ENCODE measurements at regions not wholly inside any gene's neighbourhood (a gene's known extent, or its start where the extent isn't known, plus 50 kb on each side); places are given as distances from the start of the nearest gene placed in this dataset.
"Not testable (repeated sequence)": the region's sequence is repeated elsewhere in the genome, so short reads cannot be mapped to it uniquely, and the experiment has no call there.

DNA sequence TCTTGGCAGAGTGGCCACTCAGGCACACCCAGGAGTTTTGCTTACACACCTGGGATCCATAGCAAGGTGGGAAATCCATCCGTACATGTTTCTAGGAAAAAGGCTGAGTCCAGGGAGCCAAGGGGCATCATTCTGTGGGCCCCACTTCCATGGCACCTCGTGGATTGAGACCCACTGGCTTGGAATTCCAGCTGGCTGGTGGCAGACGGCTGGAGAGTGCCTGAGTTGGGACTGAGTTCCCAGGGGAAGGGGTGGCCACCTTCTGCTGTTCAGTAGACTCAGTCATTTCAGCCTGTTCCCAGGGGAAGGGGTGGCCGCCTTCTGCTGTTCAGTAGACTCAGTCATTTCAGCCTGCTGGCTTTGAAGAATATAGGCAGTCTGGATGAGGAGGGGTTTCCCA, 366.0 kb upstream of the GRIA3 start:
- DNase-seq = no peak

DNA sequence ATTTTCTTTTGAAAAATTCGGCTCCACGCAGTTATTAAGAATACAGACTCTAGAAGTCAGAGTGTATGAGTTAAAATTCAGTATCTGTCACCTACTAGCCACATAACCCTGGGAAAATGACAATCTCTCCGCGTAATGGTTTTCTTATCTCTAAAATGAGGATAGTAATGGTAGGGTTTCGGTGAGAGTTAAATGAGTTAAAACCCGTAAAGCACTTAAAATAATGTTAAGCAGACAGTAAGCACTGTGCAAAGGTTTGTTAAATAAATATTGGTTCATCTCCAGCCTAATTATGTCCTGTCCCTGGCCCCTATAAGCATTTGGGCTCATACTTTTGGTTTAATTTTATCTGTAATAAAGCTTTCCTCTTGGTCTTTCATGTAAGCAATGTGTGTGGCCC, 350.8 kb upstream of the GRIA3 start:
- no peak for DNase-seq

DNA sequence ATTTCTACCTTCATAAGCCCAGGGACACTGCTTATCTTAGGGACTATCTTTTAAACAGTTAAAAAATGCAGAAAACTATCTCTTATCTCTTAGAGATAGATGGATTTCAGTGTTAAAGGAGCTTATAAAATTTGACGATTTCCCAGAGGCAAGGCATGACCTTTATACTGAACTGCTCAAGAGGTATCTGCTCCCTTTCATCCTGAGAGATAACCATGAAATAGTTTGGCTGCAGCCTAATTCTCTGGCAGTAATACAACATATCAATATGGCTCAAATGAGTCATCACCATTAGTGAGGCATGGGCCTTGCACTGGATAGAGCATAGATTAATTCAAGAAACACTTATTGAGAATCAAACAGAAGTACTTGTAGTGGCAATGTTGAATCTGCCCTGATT, 348.2 kb upstream of the GRIA3 start:
- DNase-seq = no peak

DNA sequence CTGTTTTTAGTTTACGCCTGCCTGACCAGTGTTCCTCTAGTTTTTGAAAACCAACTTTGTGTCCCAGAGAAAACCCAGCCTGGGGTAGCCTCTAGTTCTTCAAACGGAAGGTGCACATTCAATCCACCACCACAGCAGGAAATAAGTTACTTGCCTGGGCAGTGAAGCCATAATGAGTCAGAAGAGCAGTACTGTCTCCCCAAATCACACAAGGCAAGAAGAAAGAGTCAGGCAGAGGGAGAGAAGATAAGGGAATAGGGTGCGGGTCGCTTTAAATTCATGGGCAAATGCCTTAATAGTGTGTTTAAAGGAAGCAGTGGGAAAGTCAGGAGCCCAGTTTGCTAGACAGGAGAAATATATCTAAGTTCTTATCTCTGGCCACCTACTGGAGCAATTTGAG, 333.8 kb upstream of the GRIA3 start:
- no peak for DNase-seq

DNA sequence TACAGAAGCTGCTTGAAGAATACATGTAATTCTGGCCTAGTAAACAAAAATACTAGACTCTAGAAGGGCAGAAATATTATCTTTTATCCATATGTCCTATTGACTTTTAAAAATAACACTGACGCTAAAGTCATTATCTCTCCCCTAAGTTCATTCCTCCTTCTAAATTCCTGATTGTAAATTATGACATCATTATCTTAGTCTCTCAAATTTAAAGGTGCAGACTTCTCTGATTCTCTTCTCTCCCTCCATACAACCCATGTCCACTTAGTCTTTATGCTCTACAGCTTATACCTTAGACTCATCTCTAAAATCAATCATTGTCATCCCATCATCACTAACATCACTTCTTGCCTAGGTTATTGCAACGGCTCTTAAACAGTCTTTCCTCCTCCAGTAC, 327.9 kb upstream of the GRIA3 start:
- no peak for DNase-seq

DNA sequence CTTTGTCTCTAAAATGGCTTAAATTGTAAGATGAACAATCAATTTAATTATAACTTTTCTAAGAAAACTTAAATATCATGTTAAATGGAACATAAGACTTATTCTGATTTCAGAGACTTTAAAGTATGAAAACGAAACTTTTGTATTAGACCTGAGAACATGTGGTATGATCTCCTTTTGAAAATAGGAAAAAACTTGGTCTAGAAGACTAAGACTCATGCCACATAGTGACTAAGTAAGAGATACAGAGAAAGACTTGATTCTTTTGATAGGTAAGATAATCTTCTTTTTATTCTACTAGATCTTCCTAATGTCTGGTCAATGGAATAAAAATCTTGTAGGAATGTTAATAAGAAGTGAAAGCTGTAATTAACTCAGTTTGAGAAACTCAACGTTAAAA, 326.3 kb upstream of the GRIA3 start:
- no peak for DNase-seq

DNA sequence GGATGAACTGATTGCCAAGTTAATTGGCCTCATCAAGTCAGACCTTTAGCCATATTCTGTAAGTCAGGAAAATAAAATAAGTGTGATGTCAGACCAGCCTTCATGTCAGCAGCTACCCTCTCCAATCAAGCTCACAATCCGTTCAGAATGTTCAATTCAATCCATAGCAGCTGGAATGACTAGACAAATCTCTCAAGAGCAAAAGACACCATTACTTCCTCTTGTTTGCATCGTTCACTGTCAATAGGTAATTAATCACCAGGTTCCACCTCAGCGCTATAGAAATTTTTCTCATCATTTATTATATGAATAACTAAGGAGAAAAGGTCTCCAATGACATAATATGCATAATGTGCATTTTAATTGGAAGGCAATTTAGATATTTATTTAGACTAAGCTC, 321.0 kb upstream of the GRIA3 start:
- no peak for DNase-seq

DNA sequence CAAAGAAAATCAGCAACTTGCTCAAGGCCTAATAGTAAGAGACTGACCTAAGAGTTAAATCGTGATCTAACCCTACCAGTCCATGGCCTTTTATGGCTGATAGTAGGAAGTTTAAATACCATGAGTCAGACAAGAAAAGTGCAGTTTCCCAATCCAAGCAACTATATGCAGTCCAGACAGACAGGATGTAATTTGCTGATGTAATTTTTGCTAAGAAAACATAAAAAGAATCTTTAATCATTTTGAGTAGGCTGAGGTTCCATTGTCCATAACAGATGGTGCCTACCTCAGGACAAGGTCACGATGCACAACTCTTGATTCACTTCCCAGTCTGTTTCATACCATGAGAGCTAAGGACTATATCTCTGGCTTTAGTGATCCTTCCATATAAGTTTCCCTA, 317.5 kb upstream of the GRIA3 start:
- no peak for DNase-seq

DNA sequence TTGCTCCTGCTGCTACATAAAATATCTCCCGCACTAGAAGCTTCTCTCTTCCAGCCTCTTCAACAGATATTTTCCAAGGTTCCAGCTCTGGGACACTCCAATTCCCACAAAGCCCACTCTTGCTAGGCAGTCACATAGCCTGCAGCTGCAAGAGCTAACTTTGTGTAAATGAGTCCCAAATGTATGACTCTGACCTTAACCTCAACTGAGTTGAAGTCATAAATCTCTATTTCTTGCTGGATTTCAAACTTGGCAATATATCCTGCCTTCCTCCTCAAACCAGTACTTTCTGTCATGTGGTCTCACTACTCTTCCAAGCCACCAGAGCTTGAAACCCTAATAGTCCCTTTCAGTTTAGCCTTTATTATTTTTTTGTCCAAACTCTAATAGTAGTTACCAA, 315.4 kb upstream of the GRIA3 start:
- no peak for DNase-seq

DNA sequence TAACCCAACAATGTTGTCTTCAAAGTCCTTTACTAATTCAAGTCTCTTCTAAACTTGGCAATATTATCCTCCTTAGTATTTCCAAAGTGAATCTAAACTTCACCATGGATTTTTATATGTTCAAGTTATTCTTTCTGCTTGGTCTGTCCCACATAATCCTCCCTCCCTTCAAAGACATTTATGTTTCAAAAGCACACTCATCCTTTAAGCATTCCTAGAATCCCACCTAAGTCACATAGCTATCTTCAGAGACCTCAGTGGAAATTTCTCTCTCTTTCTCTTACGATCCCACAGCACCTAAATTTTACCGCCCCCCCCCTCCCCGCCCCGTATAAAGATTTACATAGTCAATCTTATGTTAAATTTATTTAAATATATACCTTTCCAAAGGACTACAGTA, 314.9 kb upstream of the GRIA3 start:
- DNase-seq = no peak

DNA sequence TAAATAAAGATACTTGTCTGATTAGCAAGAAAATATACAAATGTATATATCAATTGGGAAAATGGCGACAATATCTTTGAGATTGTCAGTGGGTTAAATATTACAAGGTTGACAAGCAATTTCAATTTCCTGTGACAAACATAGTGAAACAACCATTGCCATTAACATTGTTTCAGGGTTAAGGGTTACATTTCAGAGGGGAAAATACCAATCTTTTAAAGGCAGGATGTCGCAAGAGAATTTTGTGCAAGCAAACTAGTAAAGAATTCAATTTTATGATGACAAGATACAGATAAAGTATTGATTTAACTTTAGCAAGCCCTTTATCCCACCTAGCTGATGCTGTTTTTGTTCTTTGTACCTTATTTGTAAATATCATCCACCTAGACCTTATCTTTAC, 305.8 kb upstream of the GRIA3 start:
- DNase-seq = no peak

DNA sequence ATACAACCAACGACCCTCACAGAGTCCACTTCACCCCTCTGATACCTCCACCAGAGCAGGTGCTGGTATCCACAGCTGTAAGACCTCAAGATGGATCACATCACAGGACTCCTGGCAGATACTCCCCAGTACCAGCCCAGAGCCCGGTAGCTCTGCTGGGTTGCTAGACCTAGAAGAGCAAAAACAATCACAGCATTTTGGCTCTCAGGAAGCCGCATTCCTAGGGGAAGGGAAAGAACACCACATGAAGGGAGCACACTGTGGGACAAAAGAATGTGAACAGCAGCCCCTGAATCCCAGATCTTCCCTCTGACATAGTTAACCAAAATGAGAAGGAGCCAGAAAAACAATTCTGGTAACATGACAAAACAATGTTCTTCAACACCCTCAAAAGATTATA, 303.1 kb upstream of the GRIA3 start:
- no peak for DNase-seq

DNA sequence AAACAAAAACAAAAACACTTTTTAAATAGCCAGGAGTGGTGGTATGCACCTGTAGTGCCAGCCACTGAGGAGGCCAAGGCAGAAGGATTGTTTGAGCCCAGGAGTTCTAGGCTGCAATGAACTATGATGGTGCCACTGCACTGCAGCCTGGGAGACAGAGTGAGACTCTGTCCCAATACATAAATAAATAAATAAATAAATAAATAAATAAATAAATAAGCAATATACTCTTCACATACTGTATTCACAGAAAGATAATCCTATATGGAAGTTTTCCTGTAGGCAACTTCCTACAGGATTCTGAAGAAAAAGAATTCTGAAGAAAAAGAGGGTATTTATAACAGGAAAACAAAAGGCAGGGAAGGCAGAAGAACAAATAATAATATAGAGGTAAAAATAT, 293.3 kb upstream of the GRIA3 start:
- DNase-seq = no peak

DNA sequence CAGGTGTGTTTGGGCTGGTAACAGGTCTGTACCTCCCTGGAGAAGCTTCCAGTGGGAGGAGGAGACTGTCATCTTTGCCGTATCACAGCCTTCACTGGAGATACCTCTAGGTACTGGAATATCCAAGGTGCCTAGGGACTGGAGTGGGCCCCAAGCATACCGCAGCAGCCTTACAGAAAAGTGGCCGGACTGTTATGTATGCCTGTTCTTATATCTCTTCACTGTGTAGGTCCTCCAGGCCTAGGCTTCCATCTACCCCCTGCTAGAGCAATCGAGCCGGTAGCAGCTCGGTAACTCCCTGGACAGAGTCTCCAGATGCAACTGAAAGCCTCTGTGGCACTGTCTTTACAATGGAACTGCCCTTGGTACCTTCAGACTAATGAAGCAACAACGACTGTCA, 277.4 kb upstream of the GRIA3 start:
- DNase-seq = no peak

DNA sequence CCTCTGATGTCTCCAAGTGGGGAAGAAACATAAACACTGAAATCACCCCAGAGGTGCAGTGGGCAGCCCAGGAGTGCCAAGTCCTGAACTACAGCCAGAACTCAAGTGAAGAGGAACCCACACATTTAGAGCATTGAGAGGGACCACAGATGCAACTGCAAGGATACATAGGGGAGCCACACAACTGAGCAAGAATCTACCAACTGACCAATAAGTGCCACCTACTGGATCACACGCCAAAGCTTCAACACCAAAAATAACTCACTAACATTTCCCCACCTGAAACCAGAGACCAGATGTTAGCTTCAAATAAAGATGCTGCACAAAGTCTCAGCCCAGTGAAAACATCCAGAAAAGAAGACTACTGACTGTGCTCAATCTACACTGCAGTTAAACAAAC, 276.7 kb upstream of the GRIA3 start:
- DNase-seq = no peak

DNA sequence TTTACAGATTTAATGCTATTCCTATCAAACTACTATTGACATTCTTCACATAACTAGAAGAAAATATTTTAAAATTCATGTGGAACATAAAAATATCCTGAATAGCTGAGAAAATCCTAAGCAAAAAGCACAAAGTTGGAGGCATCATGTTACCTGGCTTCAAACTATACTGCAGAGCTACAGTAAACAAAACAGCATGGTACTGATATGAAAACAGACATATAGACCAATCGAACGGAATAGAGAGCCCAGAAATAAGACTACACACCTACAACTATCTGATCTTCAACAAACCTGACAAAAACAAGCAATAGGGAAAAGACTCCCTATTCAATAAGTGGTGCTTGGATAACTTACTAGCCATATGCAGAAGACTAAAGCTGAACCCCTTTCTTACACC, 273.4 kb upstream of the GRIA3 start:
- no peak for DNase-seq

DNA sequence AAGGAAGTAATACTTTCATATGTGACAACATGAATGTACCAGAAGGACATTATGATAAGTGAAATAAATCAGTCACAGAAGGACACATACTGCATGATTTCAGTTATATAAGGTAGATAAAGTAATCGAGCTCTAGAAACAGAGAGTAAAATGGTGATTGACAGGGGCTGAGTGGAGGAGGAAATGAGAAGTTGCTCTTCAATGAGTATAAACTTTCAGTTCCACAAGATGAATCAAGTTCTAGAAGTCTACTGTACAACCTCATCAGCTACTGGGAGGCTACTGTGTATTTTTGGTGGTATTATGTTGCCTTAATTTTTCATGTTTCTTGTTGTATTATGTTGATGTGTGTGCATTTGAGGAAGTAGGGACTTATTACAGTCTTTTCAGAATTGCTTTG, 270.9 kb upstream of the GRIA3 start:
- no peak for DNase-seq

DNA sequence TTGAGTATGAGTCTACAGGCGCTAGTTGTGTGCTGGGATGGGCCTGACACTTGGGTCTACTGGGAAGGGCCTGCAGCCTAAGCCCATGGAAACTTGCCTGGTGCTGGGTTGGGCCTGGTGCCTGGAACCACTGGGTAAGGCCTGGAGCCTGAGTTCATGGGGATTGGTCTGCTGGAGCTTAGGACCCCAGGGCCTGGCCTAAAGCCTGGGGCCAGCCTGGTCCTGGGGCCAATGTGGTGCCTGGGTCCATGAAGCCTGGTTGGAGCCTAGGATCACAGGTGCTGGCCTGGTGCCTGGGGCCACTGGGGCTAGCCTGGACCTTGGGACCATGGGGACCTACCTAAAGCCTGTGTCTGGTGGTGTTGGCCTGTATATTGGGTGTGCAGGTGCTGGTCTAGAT, 270.3 kb upstream of the GRIA3 start:
- DNase-seq = no peak

DNA sequence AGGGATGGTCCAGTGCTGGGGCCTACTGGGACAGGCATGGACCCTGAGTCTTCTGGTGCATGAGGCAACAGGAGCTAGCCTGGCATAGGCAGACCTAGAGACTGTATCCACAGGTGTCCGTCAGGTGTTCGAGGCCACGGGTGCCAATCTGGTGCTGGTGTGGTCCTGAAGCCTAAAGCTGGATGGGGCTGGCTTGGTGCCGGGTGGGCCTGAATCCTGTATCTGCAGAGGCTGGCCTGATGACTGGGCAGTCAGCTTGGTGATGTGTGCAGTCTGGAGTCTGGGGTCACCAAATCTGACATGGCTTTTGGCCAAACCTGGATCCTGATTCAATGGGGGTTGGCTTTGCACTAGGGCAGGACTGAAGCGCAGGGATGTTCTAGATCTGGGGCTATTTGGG, 269.8 kb upstream of the GRIA3 start:
- peak; percentile 34 for DNase-seq

DNA sequence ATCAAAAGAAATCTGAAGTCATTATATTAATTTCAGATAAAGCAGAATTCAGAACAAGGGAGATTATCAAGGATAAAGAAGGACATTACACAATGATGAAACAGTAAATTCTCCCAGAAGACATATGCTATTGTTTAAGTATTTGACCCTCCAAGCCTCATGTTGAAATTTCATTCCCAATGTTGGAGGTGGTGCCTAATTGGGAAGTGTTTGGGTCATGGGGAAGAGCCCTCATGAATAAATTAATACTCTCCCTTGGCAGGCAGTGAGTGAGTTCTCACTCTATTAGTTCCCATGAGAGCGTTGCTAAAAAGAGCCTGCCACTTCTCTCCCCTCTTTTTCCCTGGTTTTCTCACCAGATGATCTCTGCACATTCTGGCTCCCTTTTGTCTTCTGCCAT, 249.9 kb upstream of the GRIA3 start:
- DNase-seq = no peak

DNA sequence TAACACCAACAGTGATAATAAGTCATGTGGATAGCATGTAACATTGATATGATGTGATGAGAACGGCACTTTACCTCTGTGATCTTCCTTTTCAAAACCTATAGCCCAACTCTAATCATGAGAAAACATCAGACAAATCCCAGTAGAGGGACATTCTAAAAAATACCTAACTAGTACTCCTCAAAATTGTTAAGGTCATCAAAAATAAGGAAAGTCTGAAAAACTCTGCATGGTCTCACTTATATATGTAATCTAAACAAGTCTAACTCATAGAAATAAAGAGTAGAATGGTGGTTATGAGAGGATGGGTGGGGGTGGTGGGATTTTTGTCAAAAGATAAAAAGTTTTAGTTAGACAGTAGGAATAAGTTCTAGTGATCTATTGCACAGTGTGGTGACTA, 243.9 kb upstream of the GRIA3 start:
- DNase-seq = no peak

DNA sequence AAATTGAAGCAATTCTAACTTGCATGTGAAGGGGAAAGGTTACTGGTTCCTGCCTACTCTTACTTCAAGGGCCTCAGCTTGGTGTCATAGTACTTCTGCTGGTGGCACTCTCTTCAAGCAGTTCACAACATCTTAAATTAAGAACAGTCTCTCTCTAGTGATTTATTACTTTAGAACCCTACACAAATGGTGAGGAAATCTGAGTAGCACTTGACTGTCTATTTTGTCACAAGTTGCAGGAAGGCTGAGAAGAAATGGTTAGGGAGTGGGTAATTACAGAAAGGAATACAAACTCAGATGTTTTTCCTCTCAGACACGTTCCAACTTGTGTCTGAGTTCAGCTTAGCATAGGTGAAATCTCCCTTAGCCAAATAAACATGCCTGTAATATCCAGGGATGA, 242.3 kb upstream of the GRIA3 start:
- DNase-seq = no peak

DNA sequence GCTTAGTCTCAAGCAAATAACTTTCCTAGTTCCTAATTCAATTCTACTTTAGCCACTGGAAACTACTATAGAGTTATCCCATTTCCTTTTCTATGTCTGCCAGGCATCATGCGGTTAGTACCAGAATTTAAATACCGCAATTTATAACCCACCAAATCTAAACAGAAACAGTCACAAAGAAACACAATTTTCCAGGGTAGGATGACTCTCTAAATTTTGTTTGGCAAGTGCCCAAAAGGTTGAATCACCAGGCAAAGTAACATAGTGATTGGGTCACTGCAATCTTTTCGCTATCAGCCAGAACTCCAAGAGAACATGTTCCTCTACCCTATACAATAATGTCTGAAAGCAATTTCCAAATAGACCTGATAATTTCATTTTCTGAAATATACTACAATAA, 240.2 kb upstream of the GRIA3 start:
- DNase-seq = no peak

DNA sequence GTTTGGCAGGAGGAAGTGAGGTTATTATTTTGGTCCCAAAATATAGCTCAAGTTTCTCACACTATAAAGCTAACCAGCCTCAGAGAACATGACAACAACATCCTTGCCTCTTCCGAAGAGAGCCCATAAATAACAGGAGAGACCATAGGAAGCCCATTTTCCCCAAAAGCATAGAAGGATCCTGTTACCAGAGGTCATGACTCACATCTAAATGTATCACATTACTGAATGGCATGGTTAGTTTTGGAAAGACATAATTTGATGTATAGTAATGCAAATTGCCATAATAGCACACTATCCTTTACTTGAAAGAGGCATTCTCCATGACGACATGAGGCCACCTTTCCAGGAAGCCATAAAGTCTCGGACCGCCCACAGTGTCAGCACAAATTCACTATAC, 238.8 kb upstream of the GRIA3 start:
- no peak for DNase-seq

DNA sequence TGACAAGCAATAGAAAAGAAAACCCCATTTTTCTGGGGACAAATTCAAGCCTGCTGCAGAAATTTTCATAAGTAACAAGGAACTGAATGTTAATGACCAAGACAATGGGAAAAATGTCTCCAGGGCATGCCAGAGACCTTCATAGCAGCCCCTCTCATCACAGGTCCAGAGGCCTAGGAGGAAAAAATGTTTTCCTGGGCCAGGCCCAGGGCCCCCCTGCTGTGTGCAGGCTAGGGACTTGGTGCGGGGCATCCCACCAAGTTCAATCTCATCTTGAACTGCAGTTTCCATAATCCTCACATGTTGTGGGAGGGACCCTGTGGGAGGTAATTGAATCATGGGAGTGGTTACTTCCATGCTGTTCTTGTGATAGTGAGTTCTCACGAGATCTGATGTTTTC, 211.5 kb upstream of the GRIA3 start:
- no peak for DNase-seq

DNA sequence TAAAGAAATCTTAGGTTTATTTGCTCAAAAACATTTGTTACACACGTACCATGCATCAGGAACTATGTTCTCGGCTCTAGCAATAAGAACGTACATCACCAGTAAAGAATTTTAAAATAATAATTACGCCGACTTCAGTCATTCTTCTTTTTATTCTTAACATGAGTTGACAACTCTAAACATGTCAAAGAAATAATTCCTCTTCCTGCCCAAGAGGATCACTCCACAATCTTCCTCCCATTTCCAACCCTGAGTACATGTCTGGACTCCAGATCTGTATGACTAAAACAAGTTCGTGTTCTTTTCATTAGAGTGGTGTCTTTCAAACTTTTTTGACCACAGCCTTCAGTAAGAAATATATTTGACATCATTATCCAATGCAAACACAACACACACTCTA, 201.6 kb upstream of the GRIA3 start:
- no peak for DNase-seq

DNA sequence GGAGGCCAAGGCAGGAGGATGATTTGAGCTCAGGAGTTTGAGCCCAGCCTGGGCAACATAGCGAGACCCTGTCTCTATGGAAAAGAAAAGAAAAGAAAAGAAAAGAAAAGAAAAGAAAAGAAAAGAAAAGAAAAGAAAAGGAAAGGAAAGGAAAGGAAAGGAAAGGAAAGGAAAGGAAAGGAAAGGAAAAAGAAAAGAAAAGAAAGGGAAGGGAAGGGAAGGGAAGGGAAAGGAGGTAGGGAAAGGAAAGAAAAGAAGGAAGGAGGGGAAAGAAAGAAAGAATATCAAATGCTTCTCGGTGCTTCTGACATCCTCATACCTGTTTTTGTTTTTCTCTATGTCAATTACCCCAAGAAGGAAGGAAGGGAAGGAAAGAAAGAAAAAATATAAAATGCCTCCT, 181.2 kb upstream of the GRIA3 start:
- not testable (repeated sequence) for DNase-seq

Measured in islet precursor cell (in vitro differentiated cells).